Gastroesophageal sphincter (tissue), 4 donors: ENCODE measurements at regions not wholly inside any gene's neighbourhood (a gene's known extent, or its start where the extent isn't known, plus 50 kb on each side); places are given as distances from the start of the nearest gene placed in this dataset.
A peak's percentile ranks its signal among the peaks of the same experiment; 100 is the strongest.

Experiments used
- ATAC-seq: fragments of 150-250 bp; one replicate; pipeline ENCODE4 v1.9.1; 2016; ENCODE audit warnings: mild to moderate bottlenecking, moderate library complexity
- H3K27ac ChIP-seq, 4 donors: fragments of 200-600 bp; sonication (generic) in 3 of 4; 1 replicate in 3 of 4; 2 replicates in 1 of 4; pipeline ENCODE4 v1.5.1; 2016 to 2019
- H3K27me3 ChIP-seq: fragments of 200-600 bp; sonication (generic); one replicate; pipeline ENCODE4 v1.5.1; 2019
- H3K36me3 ChIP-seq, 2 donors: fragments of 200-600 bp; sonication (generic); one replicate each; pipeline ENCODE4 v1.5.1; 2019; ENCODE audit warnings: control low read depth in 1 of 2
- H3K4me1 ChIP-seq, 3 donors: fragments of 200-600 bp; sonication (generic); 1 replicate in 2 of 3; 2 replicates in 1 of 3; pipeline ENCODE4 v1.5.1; 2016 to 2019; ENCODE audit warnings: control low read depth in 2 of 3
- H3K4me3 ChIP-seq, 2 donors: fragments of 200-600 bp; sonication (generic); one replicate each; pipeline ENCODE4 v1.5.1; 2019; ENCODE audit warnings: mild to moderate bottlenecking in 1 of 2, moderate library complexity in 1 of 2
- H3K9me3 ChIP-seq, 3 donors: fragments of 200-600 bp; sonication (generic); one replicate each; pipeline ENCODE4 v1.5.1; 2017 to 2019; ENCODE audit warnings: control low read depth in 2 of 3
- CTCF ChIP-seq, 4 experiments: fragments of 200-600 bp in 2 of 4; fragments of 450-650 bp in 2 of 4; sonication (generic) in 1 of 4; IDR thresholded peaks; one replicate each; pipeline ENCODE4 v1.5.1; 2017 to 2019; ENCODE audit warnings: antibody characterized with exemption in 4 of 4, mild to moderate bottlenecking in 2 of 4, moderate library complexity in 2 of 4
- EP300 ChIP-seq: sonication (generic); formaldehyde crosslinking; IDR thresholded peaks from one replicate; pipeline ENCODE4 v1.6.1; 2017; ENCODE audit warnings: antibody characterized with exemption, mild to moderate bottlenecking
- POLR2A ChIP-seq, 2 donors: fragments of 450-650 bp; IDR thresholded peaks; one replicate each; pipeline ENCODE4 v1.6.1; 2017; ENCODE audit warnings: antibody characterized with exemption in 2 of 2, mild to moderate bottlenecking in 2 of 2, moderate library complexity in 1 of 2
- POLR2AphosphoS5 ChIP-seq: sonication (generic); formaldehyde crosslinking; IDR thresholded peaks from one replicate; pipeline ENCODE4 v1.6.1; 2017; ENCODE audit warnings: antibody characterized with exemption
- WGBS, 2 donors: methylation state at CpG; one replicate each; pipeline ENCODE4 v1.1.5; 2018; ENCODE audit warnings: low coverage in 1 of 2; 5-methylcytosine and 5-hydroxymethylcytosine counted together

- 0% methylated on average over 2 of the region's 75 CpGs; no CpG with 5 or more reads in 1 of the 2 donors for WGBS, 2 donors
- H3K27ac ChIP-seq: peak overlapping the region in 3 of 4 donors; percentile 54 to 71 (median 57)
- H3K4me1 ChIP-seq: peaks cover 0 to 31% (median 0%) of the 10 kb centered on the region in 3 donors
- peaks cover 91% of the 10 kb centered on the region for H3K27me3 ChIP-seq
- TF ChIP-seq CTCF (IDR thresholded peaks at IDR 0.05) (no peak), EP300 (no peak)
- H3K36me3 ChIP-seq: no peaks in the 10 kb centered on the region
- H3K9me3 ChIP-seq: no peaks in the 10 kb centered on the region
- ATAC-seq: no peak
- H3K4me3 ChIP-seq: peak overlapping the region in 1 of 2 donors; percentile 39
Observed at GRCh38 chr11:69985641-69986439, 92.3 kb upstream of the ANO1 start.

- TF ChIP-seq POLR2AphosphoS5 (no peak), EP300 (no peak), POLR2A (IDR thresholded peaks at IDR 0.05) (no peak), CTCF (IDR thresholded peaks at IDR 0.05) (no peak)
- peaks cover 91% of the 10 kb centered on the region for H3K27me3 ChIP-seq
- H3K36me3 ChIP-seq: no peaks in the 10 kb centered on the region
- no peak for ATAC-seq
- peak overlapping the region in 1 of 2 donors; percentile 39 for H3K4me3 ChIP-seq
- H3K4me1 ChIP-seq: peaks cover 0 to 31% (median 0%) of the 10 kb centered on the region in 3 donors
- WGBS, 2 donors: 22% methylated on average over 15 of the region's 17 CpGs; no CpG with 5 or more reads in 1 of the 2 donors
- H3K9me3 ChIP-seq: no peaks in the 10 kb centered on the region
- peak overlapping the region in 3 of 4 donors; percentile 54 to 71 (median 57) for H3K27ac ChIP-seq
Observed at GRCh38 chr11:69986440-69986787, 91.7 kb upstream of the ANO1 start.

GRCh38 chr11:69986830-69987229, 91.3 kb upstream of the ANO1 start:
- H3K4me1 ChIP-seq: peaks cover 0 to 31% (median 0%) of the 10 kb centered on the region in 3 donors
- peaks cover 91% of the 10 kb centered on the region for H3K27me3 ChIP-seq
- TF ChIP-seq CTCF (IDR thresholded peaks at IDR 0.05) (no peak), POLR2A (IDR thresholded peaks at IDR 0.05) (no peak), EP300 (no peak), POLR2AphosphoS5 (no peak)
- ATAC-seq: no peak
- H3K4me3 ChIP-seq: peak overlapping the region in 1 of 2 donors; percentile 16
- H3K9me3 ChIP-seq: no peaks in the 10 kb centered on the region
- peak overlapping the region in 2 of 4 donors; percentile 24 to 71 for H3K27ac ChIP-seq
- WGBS, 2 donors: 74 to 88% methylated on average over 5 to 6 of the region's 9 CpGs
- no peaks in the 10 kb centered on the region for H3K36me3 ChIP-seq

- ATAC-seq: no peak
- TF ChIP-seq EP300: no peak
- TF ChIP-seq POLR2A (IDR thresholded peaks at IDR 0.05): no peak
- no peak for TF ChIP-seq CTCF (IDR thresholded peaks at IDR 0.05)
- TF ChIP-seq POLR2AphosphoS5: no peak
- no peaks in the 10 kb centered on the region for H3K4me1 ChIP-seq
- peaks cover 53% of the 10 kb centered on the region for H3K27me3 ChIP-seq
- no peak overlapping the region for H3K27ac ChIP-seq
- H3K36me3 ChIP-seq: no peaks in the 10 kb centered on the region
- peaks cover 0 to 14% (median 0%) of the 10 kb centered on the region in 3 donors for H3K9me3 ChIP-seq
- 75 to 78% methylated on average over 2 of the region's 3 CpGs for WGBS, 2 donors
- no peak overlapping the region for H3K4me3 ChIP-seq
Observed at GRCh38 chr11:69992026-69992425, 86.1 kb upstream of the ANO1 start.
